GM10266 (cell line): ENCODE measurements at regions not wholly inside any gene's neighbourhood (a gene's known extent, or its start where the extent isn't known, plus 50 kb on each side); places are given as distances from the start of the nearest gene placed in this dataset.

Experiments
- DNase-seq: peaks from one replicate; pipeline ENCODE4 v3.0.0; 2012; ENCODE audit errors: extremely low spot score
- TF ChIP-seq, protein P1 (sequence below): IDR thresholded peaks from 2 replicates; pipeline ENCODE4 v1.5.1; 2012; ENCODE audit warnings: mild to moderate bottlenecking, low read depth; ENCODE audit not compliant: control insufficient read depth, insufficient read depth; ENCODE audit errors: missing control alignments

DNA sequence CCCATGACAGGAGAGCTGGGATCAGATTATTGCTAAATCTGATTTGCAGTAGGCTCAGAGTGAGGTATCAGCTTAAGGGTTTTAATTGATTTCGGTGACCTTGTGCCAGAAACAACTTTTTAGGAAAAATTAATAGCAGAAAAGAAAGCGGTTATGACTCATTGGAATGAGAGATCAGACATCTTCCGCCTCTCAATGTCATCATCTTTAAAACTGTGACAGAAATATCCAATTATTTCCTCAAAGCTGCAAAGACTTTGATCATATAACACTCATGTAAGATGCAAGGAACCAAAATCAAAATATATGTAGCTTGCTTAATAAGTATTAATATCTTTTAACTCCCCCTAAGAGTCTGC, 190.1 kb upstream of the FOXF1 start:
- TF ChIP-seq, protein P1, sequence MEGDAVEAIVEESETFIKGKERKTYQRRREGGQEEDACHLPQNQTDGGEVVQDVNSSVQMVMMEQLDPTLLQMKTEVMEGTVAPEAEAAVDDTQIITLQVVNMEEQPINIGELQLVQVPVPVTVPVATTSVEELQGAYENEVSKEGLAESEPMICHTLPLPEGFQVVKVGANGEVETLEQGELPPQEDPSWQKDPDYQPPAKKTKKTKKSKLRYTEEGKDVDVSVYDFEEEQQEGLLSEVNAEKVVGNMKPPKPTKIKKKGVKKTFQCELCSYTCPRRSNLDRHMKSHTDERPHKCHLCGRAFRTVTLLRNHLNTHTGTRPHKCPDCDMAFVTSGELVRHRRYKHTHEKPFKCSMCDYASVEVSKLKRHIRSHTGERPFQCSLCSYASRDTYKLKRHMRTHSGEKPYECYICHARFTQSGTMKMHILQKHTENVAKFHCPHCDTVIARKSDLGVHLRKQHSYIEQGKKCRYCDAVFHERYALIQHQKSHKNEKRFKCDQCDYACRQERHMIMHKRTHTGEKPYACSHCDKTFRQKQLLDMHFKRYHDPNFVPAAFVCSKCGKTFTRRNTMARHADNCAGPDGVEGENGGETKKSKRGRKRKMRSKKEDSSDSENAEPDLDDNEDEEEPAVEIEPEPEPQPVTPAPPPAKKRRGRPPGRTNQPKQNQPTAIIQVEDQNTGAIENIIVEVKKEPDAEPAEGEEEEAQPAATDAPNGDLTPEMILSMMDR = no peak

DNA sequence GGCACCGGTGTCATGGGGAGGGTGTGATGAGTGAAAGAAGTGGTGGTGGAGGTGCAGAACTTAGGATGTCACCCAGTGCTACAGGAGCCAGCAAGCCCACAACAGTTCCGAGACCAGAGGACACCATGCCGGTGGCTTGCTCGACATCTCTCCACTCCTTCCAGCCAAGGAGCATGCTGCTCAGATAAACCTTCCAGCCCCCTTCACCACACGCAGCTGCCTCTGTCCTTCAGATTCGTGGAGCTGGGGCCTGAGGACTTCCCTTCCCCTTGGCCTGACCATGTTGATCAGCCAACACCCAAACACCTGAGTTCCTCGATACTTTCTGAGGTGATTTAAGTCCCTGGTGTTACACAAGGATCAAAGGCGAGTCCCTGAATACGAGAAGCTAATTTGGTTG, 188.8 kb upstream of the FOXF1 start:
- TF ChIP-seq, protein P1 = no peak
- DNase-seq = no peak

More for the DNA sequence above, 190.1 kb upstream of the FOXF1 start:
- no peak for DNase-seq

DNA sequence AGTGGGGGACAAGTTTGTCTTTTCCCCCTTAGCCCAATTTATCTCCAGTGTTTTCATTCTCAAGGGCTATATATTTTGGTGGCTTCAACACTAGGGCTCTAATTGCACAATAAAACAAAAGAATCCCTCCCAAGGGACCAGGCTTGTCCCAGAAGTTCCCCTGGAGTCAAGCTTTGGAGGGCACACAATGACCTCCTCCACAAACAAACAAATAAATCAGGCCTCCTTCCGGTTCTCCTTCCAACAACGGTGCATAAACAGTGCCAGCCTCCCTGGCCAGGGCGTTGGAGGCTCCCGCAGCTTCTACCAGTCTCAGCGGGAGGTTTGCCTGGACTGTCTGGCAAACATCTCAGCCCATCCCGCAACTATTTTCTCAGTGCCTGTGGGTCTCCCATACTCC, 188.0 kb upstream of the FOXF1 start:
- TF ChIP-seq, protein P1 = no peak
- DNase-seq = no peak

GRCh38 chr16:86322806-86323205, 187.5 kb upstream of the FOXF1 start:
- TF ChIP-seq, protein P1 = no peak
- no peak for DNase-seq

DNA sequence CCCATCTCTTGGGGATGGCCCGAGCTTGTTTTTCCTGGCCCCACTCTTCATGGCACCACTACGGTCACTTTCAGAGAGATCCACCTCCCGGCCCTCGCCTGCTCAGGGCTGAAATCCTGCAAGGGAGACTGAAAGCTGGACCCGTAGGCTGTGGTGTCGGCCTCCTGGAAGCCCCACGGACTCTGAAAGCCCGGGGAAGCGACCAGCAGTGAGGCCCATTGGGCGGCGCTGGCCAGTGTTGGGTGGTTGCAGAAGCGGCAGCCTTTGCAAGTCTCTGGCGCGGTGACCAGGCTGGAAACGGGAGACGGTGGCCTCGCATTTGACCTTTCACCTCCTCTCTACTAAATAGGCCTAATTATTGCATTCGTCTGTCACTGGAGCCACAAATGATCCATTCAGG, 186.0 kb upstream of the FOXF1 start:
- DNase-seq = no peak
- TF ChIP-seq, protein P1 = no peak

- TF ChIP-seq, protein P1 = no peak
- no peak for DNase-seq
Observed at GRCh38 chr16:86325360-86325759, 185.0 kb upstream of the FOXF1 start.

DNA sequence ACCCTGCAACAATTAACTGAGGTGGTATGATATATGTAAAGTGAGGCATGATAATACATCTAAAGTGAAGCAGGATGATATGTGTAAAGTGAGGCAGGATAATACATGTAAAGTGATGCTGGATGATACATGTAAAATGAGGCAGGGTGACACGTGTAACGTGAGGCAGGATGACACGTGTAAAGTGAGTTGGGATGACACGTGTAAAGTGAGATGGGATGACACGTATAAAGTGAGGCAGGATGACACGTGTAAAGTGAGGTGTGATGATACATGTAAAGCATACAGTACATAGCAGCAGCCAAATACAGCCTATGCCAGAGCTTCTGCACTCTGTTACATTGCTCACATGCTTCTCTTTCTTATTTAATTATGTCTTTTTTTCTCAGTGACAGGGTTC, 184.4 kb upstream of the FOXF1 start:
- TF ChIP-seq, protein P1 = no peak
- DNase-seq = no peak
